Mucosa of descending colon (tissue), 3 donors: ENCODE measurements at regions not wholly inside any gene's neighbourhood (a gene's known extent, or its start where the extent isn't known, plus 50 kb on each side); places are given as distances from the start of the nearest gene placed in this dataset.

Experiments used
- ATAC-seq: fragments of 200-7000 bp; cut with Tn5 transposase; one replicate; pipeline ENCODE4 v1.9.1; 2020; ENCODE audit warnings: mild to moderate bottlenecking, moderate library complexity
- DNase-seq, 3 donors: peaks; one replicate each; pipeline ENCODE4 v3.0.0-alpha.2; 2020
- H3K36me3 ChIP-seq: fragments of 200-600 bp; one replicate; pipeline ENCODE4 v1.8.0; 2021; ENCODE audit warnings: low read depth, mild to moderate bottlenecking
- H3K4me1 ChIP-seq: fragments of 200-600 bp; one replicate; pipeline ENCODE4 v1.8.0; 2021; ENCODE audit warnings: low read depth, mild to moderate bottlenecking
- H3K4me3 ChIP-seq: fragments of 200-600 bp; one replicate; pipeline ENCODE4 v1.8.0; 2021; ENCODE audit warnings: mild to moderate bottlenecking
- H3K9me3 ChIP-seq: fragments of 200-600 bp; one replicate; pipeline ENCODE4 v1.8.0; 2021; ENCODE audit warnings: mild to moderate bottlenecking
- intact Hi-C, 2 donors: fragments of 100-400 bp; cut with DNase I in 1 of 2; cut with micrococcal nuclease in 1 of 2; formaldehyde crosslinking; loops; one replicate each; pipeline versions ENCODE4 v1.11.0 to v1.11.1; 2022; cut with DNase I, micrococcal nuclease
- TF ChIP-seq, protein P1 (sequence below): fragments of 200-600 bp; IDR thresholded peaks from one replicate; pipeline ENCODE4 v1.8.0; 2022; ENCODE audit warnings: antibody characterized with exemption, mild to moderate bottlenecking
- donor health status: DM: no; HTN: no; CAD: no; lungs with moderate emphysema.
- donor health status: DM: no; HTN: no; CAD: no.
- donor health status: DM: no; HTN: yes; CAD: no.

DNA sequence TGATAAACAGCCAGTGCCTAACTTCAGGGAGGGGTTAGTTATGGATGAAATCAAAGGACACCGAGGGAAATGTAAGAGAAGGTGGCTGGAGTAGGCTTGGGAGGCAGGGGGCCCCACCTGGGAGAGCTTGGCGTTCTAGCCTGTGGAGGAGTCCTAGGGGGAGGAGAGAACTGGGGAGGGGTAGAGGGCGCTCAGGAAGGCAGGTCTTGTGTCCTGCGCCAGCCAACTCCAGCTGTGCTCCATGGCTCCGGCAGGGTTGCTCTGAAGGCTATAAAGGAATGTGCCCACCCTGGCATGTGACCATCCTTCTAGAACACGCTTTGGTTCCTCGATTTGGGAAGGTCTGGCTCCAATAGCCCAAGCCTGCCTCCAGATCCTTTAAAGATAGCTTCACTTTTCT lies 96.3 kb downstream of the SEC61G start:
- H3K9me3 ChIP-seq, result no peaks in the 10 kb centered on the region
- ATAC-seq (no peak), DNase-seq (no peak)
- TF ChIP-seq, protein P1, sequence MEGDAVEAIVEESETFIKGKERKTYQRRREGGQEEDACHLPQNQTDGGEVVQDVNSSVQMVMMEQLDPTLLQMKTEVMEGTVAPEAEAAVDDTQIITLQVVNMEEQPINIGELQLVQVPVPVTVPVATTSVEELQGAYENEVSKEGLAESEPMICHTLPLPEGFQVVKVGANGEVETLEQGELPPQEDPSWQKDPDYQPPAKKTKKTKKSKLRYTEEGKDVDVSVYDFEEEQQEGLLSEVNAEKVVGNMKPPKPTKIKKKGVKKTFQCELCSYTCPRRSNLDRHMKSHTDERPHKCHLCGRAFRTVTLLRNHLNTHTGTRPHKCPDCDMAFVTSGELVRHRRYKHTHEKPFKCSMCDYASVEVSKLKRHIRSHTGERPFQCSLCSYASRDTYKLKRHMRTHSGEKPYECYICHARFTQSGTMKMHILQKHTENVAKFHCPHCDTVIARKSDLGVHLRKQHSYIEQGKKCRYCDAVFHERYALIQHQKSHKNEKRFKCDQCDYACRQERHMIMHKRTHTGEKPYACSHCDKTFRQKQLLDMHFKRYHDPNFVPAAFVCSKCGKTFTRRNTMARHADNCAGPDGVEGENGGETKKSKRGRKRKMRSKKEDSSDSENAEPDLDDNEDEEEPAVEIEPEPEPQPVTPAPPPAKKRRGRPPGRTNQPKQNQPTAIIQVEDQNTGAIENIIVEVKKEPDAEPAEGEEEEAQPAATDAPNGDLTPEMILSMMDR, result no peak
- no peaks in the 10 kb centered on the region for H3K36me3 ChIP-seq
- intact Hi-C loops, result no loop called here
- H3K4me1 ChIP-seq, result no peaks in the 10 kb centered on the region
- no peak overlapping the region for H3K4me3 ChIP-seq

DNA sequence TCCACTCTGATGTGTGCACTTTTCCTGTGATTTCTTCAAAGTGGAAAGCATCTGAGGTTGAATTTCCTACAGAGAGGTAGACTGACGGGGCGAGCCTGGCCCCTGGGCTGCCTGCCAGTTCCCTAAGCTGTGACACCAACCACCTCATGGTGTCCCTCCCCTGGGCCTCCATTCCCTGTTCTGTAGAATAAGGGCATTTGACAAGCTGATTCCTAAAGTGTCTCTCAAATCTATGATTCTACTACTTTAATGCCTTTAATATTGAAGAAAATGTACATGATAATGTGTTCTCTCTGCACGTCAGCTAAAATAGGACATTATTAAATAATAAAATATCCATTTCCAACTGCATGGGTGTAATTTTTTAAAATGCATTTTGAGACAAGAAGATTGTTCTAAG lies 105.1 kb downstream of the SEC61G start:
- ATAC-seq (no peak), DNase-seq (no peak)
- no peak overlapping the region for H3K4me3 ChIP-seq
- H3K4me1 ChIP-seq, result no peaks in the 10 kb centered on the region
- intact Hi-C loops, result no loop called here
- no peaks in the 10 kb centered on the region for H3K36me3 ChIP-seq
- no peaks in the 10 kb centered on the region for H3K9me3 ChIP-seq
- TF ChIP-seq, protein P1, result no peak

DNA sequence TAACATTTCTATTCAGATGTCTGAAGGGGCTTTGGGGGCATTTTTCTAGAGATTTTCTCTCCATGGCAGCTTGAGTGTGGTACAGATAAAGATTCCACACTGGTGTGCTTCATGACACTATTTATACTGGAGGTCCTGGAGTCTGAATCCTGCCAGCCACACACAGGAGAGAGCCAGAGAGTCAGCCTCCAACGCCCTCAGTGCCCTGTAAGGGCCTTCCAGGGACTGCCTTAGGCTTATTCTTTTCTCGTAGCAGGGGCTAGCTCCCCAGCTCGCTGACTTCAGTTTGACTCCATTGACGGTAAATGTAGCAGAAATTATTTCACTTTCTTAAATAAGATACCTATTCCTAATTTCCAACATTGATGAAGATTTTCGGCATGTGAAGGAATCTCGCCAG lies 100.9 kb downstream of the VSTM2A start:
- no peaks in the 10 kb centered on the region for H3K36me3 ChIP-seq
- H3K4me1 ChIP-seq, result no peaks in the 10 kb centered on the region
- TF ChIP-seq, protein P1, result no peak
- H3K4me3 ChIP-seq, result no peak overlapping the region
- ATAC-seq, result no peak
- H3K9me3 ChIP-seq, result no peaks in the 10 kb centered on the region
- intact Hi-C loops, result no loop called here
- DNase-seq, result no peak

DNA sequence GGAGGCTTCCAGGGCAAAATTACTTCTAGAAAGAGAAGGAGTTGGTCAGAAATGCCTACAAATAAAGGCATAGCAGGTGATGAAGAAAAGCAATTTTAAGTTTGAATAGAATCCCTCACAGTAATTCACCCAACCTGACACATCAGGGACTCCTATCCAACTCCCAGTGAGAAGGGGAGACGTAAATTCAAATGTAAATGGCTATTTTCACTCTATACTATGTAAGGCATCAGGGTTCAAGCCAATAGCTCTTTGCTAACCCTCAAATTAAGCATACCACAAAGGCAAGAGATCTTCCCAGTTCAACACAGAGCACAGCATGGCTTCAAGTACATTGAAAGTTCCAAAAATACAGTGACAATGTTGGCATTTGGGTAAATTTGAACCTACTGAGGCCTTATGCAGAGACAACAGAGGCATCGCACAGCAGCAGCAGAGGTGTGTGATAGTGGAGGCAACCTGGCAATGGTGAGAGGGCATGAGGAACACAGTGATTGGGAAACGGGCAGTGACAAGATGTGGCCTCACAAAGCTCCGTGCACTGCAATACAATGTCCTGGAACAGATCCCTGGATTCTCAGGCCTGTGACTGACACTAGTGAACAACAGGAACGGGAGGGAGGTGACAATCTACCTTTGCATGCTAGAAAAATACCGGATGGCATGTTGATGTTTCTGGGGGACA lies 95.7 kb downstream of the VSTM2A start:
- TF ChIP-seq, protein P1, result no peak
- Histone ChIP-seq H3K4me3 (no peak overlapping the region), H3K36me3 (no peaks in the 10 kb centered on the region), H3K9me3 (no peaks in the 10 kb centered on the region), H3K4me1 (no peaks in the 10 kb centered on the region)
- ATAC-seq (no peak), DNase-seq (no peak)
- intact Hi-C loops, result no loop called here

DNA sequence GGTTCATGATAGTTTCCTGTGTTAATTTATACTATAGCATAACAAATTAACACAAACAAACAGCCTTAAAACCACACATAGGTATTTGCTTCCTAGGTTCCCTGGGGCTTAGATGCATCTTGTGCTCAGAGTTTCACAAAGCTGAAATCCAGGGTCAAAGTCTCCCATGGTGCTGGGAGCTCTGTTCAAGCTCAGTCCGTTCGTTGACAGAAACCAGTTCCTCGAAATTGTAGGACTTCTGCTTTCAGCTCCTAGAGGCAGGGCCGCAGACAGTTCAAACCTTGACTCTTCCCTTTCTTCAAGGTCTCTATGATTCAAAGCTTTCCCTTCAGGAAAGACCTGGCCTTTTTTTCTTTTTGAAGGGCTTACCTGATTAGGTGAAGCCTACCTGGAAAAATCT lies 90.5 kb downstream of the VSTM2A start:
- Histone ChIP-seq H3K9me3 (no peaks in the 10 kb centered on the region), H3K36me3 (no peaks in the 10 kb centered on the region), H3K4me3 (no peak overlapping the region), H3K4me1 (no peaks in the 10 kb centered on the region)
- DNase-seq, result no peak
- intact Hi-C loops, result no loop called here
- TF ChIP-seq, protein P1, result no peak
- ATAC-seq, result no peak

DNA sequence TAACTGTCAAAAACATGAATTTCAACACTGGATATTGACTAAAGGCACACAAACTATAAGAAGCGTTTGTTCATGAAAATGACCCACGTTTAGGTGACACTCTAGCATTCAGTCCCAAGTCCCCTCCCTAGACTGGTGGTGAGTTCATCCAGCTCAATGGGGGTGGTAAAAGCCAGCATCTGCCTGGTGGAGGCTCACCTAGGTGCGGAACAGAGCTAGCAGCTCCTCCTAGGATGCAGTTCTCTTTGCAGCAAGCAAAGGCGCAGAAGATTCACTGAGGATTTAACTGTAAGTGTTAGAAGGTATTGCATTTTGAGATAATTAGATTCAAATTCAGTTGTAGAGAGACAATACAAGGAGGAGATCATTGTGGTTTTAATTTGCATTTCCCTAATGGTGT lies 87.6 kb downstream of the VSTM2A start:
- intact Hi-C loops, result no loop called here
- DNase-seq (no peak), ATAC-seq (no peak)
- H3K4me1 ChIP-seq, result no peaks in the 10 kb centered on the region
- H3K36me3 ChIP-seq, result no peaks in the 10 kb centered on the region
- TF ChIP-seq, protein P1, result no peak
- H3K9me3 ChIP-seq, result no peaks in the 10 kb centered on the region
- H3K4me3 ChIP-seq, result no peak overlapping the region
